IPS-18a (cell line): ENCODE measurements at regions not wholly inside any gene's neighbourhood (a gene's known extent, or its start where the extent isn't known, plus 50 kb on each side); places are given as distances from the start of the nearest gene placed in this dataset.

ENCODE experiments used
- H3K27ac ChIP-seq: one replicate; pipeline ENCODE4 v1.5.1; 2013; ENCODE audit warnings: low read length
- H3K27me3 ChIP-seq: one replicate; pipeline ENCODE4 v1.6.1; 2013; ENCODE audit warnings: mild to moderate bottlenecking, low read length; ENCODE audit not compliant: control insufficient read depth, insufficient read depth
- H3K36me3 ChIP-seq: one replicate; pipeline ENCODE4 v1.6.1; 2013; ENCODE audit warnings: low read depth, low read length; ENCODE audit not compliant: control insufficient read depth
- H3K4me1 ChIP-seq: one replicate; pipeline ENCODE4 v1.6.1; 2013; ENCODE audit warnings: low read depth, low read length; ENCODE audit not compliant: control insufficient read depth
- H3K4me3 ChIP-seq: one replicate; pipeline ENCODE4 v1.5.1; 2013; ENCODE audit warnings: low read length
- H3K9ac ChIP-seq: one replicate; pipeline ENCODE4 v1.6.1; 2013; ENCODE audit warnings: mild to moderate bottlenecking, low read length, moderate library complexity
- H3K9me3 ChIP-seq: one replicate; pipeline ENCODE4 v1.6.1; 2013; ENCODE audit warnings: low read depth, low read length; ENCODE audit not compliant: control insufficient read depth

DNA sequence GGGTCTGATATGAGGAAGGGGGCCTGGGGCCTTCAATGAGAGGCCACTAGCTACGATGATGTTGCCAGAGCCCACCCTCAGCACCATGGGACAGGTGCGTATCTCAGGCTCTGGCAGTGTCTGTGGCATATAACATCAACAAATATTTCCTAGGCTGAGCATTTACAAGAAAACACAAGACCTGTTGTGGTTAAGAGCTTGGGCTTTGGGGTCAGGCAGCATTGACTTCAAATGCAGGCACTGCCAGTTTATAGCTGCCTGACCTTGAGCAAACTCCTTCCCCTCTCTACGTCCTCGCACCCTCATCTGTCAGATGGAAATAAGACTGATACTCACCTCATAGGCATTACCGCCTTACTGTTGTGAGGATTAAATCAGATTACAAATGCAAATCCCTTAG lies 156.0 kb downstream of the KATNAL1 start:
- Histone ChIP-seq H3K9me3 (no peaks in the 10 kb centered on the region), H3K27me3 (no peaks in the 10 kb centered on the region), H3K4me1 (no peaks in the 10 kb centered on the region), H3K27ac (no peak overlapping the region), H3K4me3 (no peak overlapping the region), H3K36me3 (no peaks in the 10 kb centered on the region), H3K9ac (no peak overlapping the region)

DNA sequence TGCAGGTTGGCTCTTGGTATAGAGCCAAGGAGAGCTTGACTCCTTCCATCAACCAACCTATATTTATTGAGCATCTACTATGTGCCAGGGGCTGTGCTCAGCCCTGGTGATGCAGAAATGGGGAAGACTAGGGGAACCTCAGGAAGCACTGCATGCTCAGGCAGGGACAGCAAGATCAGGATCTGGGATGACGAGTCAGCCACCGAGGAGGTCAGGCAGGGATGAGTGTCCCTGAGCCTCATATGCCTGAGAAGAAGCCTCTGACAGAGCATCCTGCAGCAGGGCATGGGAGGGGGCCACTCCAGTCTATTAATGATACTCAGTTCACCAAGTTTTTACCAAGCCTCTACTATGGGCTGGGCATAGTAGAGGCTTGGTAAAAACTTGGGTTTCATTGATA lies 158.1 kb downstream of the KATNAL1 start:
- H3K4me1 ChIP-seq: no peaks in the 10 kb centered on the region
- H3K9ac ChIP-seq: no peak overlapping the region
- no peak overlapping the region for H3K27ac ChIP-seq
- no peaks in the 10 kb centered on the region for H3K27me3 ChIP-seq
- H3K4me3 ChIP-seq: no peak overlapping the region
- H3K36me3 ChIP-seq: no peaks in the 10 kb centered on the region
- no peaks in the 10 kb centered on the region for H3K9me3 ChIP-seq

DNA sequence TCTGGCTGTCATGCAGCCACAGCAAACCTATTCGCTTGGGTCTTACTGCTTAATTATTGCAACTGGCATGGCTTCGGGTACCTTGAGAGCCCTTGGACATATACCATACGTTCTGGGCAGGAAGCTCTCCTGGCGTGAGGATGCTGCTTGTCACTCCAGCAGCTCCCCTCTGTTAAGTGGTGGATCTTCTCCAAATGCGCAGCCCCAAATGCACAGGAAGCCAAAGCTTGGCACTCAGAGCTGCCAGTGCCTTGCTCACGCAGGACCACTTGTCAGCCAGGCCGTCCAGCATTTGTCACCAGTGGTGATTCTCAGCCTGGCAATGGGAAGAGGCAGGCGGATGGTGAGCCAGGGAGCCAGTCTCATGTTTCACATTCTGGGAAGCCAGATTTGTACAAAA lies 158.6 kb downstream of the KATNAL1 start:
- H3K27ac ChIP-seq: no peak overlapping the region
- no peaks in the 10 kb centered on the region for H3K4me1 ChIP-seq
- no peaks in the 10 kb centered on the region for H3K36me3 ChIP-seq
- H3K27me3 ChIP-seq: no peaks in the 10 kb centered on the region
- H3K9ac ChIP-seq: no peak overlapping the region
- no peaks in the 10 kb centered on the region for H3K9me3 ChIP-seq
- no peak overlapping the region for H3K4me3 ChIP-seq

DNA sequence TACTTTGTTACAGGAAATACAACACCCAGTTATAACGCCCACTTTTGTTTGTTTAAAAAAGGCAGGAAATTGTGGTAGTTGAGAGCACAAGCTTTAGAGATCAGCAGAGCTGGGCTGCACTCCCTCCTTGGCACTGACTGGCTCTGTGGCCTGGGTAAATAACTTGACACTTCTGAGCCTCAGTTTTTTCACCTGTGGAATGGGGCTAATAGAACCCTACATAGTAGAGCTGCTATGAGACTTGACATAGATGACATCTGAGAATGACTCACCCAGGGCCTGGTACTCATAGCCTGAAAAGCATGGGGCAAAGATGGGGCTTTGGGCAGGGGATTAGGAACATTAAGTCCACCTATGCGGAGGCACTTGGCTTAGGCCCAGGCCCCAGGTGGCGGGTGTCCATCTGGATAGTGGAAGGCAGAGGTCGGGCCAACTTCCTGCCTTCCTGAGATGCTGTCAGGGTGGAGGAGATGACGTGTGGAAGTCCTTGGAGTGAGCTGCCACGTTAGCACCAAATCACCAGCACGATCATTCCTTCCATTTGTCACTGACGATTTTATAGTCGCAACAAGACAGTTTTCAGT lies 159.1 kb downstream of the KATNAL1 start:
- Histone ChIP-seq H3K36me3 (no peaks in the 10 kb centered on the region), H3K27ac (no peak overlapping the region), H3K9ac (no peak overlapping the region), H3K4me1 (no peaks in the 10 kb centered on the region), H3K9me3 (no peaks in the 10 kb centered on the region), H3K27me3 (no peaks in the 10 kb centered on the region), H3K4me3 (no peak overlapping the region)

DNA sequence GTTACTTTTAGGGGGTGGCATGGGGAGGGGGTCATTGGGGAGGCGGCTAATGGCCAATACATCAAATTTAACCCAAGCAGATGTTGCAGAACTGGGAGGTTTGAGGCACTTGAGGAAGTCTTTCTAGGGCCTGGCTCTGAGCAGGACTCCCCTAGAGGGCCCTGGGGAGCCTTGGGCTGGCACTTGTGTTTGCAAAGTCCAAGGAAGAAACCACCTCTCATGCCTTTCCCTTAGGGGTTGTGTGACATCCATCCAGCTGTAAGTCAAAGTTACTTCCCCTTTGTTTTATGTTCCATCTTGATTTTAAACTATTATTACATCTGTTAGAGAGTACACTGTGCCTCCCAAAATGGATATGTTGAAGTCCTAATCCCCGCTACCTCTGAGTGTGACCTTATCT lies 159.9 kb downstream of the KATNAL1 start:
- Histone ChIP-seq H3K36me3 (no peaks in the 10 kb centered on the region), H3K4me1 (no peaks in the 10 kb centered on the region), H3K4me3 (no peak overlapping the region), H3K9me3 (no peaks in the 10 kb centered on the region), H3K27ac (no peak overlapping the region), H3K27me3 (no peaks in the 10 kb centered on the region), H3K9ac (no peak overlapping the region)

DNA sequence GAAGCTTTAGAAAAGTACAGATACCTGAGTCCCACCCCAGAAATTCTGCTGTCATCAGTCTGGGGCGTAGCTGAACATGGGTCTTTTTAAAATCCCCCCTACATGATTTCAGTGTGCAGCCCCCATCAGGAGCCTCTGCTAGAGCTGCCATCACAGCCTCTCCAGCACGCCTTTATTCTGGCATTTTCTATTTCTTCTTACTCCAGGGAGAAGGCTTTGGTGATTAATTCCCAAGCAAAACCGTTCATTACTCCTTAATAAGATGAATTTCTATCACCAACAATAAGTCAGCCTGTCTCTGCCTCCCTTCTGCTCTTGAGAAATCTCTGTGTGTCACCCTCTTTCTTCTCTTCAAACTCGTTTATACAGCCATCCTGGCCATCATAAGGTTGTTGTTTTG lies 160.3 kb downstream of the KATNAL1 start:
- H3K9ac ChIP-seq: no peak overlapping the region
- no peak overlapping the region for H3K27ac ChIP-seq
- H3K9me3 ChIP-seq: no peaks in the 10 kb centered on the region
- no peak overlapping the region for H3K4me3 ChIP-seq
- no peaks in the 10 kb centered on the region for H3K36me3 ChIP-seq
- no peaks in the 10 kb centered on the region for H3K27me3 ChIP-seq
- H3K4me1 ChIP-seq: no peaks in the 10 kb centered on the region

DNA sequence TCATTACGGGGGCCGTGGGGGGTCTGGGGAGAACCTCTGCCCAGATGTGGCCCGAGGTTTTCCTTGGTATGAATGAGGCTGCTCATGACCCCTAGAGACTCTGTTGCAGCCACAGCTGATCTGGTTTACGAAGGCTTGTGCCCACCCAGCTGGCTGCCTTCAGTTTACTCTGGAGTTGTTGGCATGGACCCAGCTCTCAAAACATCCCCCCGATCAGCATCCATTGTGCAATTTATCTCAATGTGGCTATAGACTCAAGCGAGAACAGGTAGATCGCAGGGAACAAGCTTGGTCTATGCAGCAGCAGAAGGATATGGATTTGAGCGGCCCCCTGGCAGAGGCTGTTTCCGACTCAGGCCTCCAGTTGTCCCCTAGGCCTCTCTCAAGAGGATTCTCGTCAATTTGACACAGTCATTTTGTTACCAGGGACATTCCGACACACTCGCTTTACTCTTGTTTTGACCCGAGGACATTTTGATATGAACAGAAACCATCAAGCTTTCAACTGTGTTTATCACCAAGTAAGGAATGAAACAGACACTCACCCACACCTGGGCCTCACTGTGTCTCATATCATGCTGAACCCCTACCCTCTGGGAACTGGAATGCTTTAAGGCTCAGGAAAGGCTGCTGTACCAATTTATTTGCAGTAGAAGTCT lies 161.5 kb downstream of the KATNAL1 start:
- no peak overlapping the region for H3K4me3 ChIP-seq
- H3K9ac ChIP-seq: no peak overlapping the region
- no peaks in the 10 kb centered on the region for H3K4me1 ChIP-seq
- no peak overlapping the region for H3K27ac ChIP-seq
- no peaks in the 10 kb centered on the region for H3K27me3 ChIP-seq
- no peaks in the 10 kb centered on the region for H3K36me3 ChIP-seq
- H3K9me3 ChIP-seq: no peaks in the 10 kb centered on the region

DNA sequence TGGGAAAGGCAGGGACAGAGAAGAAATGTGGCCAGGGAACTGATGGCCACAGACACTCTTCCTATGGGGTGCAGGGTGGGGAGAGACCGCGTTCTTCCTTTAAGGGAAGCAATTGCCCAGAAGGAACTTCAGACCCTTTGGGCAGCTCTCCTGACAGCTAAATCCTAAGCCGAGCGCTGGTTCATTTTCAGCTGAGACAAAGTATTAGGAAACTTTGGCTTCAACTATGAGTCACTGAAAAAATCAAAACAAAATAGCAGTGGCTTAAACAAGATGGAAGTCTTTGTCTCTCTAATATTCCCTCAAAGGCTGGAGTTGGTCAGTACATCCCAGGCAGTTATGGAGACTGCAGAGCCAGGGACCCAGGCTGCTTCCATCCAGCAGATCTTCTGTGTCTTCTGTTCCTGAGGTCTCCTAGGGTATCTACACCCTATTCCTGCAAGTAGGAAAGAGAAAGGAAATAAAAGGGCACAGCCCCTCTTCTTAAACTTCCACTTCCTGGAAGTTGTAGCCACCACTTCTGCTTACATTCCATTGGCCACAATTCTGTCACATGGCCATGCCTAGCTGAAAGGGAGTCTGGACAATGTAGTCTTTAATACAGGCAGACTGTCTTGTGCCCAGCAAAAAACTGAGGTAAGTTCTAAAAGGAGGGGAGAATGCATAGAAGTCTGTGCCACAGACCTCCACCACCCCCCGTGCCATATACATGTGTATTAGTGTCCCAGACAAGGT lies 163.5 kb downstream of the KATNAL1 start:
- Histone ChIP-seq H3K4me3 (no peak overlapping the region), H3K36me3 (no peaks in the 10 kb centered on the region), H3K9ac (no peak overlapping the region), H3K9me3 (no peaks in the 10 kb centered on the region), H3K27me3 (no peaks in the 10 kb centered on the region), H3K4me1 (no peaks in the 10 kb centered on the region), H3K27ac (no peak overlapping the region)

DNA sequence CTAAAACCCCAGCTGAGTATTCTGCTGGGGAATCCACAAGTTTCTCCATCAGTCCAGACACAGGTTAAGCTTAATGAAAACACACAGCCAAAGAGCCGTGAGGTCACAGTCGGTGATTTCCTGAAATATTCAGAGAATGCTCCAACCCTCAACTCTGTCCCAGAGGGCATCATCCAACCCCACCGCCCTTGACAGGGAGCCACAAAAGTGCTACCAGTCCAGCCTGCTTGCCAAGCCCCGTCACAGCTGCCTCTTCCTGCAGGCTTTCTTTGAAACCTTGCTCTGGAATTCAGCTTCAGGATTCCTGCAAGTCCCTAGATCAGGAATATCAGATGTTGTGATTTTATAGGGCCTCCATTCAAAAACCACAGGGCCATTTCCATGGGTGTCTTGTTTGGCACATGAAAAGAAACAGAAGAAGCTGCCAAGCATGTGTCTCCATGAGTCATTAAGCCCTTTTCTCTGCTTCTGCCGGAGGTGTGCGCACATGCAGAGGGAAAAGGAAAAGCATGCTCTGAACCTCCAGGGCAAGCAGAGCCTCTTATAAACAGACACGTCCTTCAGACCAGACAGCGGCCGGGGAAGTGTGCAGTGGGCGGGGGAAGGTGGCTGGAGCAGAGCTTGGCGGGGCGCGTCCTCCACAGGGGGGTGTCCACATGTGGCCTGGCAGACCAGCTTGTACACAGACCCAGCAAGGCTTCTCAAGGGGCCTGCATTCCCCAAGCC lies 164.7 kb downstream of the KATNAL1 start:
- Histone ChIP-seq H3K9me3 (no peaks in the 10 kb centered on the region), H3K36me3 (no peaks in the 10 kb centered on the region), H3K9ac (no peak overlapping the region), H3K4me1 (no peaks in the 10 kb centered on the region), H3K4me3 (no peak overlapping the region), H3K27me3 (no peaks in the 10 kb centered on the region), H3K27ac (no peak overlapping the region)

DNA sequence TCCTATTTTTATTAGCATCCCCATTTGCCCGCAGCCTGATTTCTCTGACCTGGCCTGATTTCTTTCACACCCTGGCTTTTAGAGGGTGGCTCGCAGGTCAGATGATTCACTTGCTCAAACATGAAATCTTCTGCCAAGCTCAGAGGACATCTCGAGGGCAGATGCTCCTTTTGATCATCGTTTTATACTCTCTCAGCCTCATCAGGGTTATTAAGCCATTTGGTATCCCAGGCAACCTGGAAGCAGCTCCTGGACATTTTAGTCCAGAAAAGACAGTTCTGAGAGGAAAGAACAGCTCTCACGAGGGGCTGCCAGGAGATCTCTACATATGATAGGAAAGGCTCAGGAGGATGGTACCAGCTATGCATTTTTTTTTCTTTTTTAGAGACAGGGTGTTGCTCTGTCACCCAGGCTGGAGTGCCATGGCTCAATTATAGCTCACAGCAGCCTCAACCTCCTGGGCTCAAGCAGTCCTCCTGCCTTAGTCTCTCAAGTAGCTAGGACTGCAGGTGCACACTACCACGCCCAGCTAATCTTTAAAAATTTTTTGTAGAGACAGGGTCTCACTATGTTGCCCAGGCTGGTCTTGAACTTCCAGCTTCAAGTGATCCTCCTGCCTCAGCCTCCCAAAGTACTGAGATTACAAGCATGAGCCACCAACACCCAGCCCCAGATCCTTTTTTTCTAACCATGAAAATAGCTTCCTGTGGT lies 165.4 kb downstream of the KATNAL1 start:
- Histone ChIP-seq H3K27me3 (no peaks in the 10 kb centered on the region), H3K27ac (no peak overlapping the region), H3K36me3 (no peaks in the 10 kb centered on the region), H3K9ac (no peak overlapping the region), H3K4me1 (no peaks in the 10 kb centered on the region), H3K9me3 (no peaks in the 10 kb centered on the region), H3K4me3 (no peak overlapping the region)

DNA sequence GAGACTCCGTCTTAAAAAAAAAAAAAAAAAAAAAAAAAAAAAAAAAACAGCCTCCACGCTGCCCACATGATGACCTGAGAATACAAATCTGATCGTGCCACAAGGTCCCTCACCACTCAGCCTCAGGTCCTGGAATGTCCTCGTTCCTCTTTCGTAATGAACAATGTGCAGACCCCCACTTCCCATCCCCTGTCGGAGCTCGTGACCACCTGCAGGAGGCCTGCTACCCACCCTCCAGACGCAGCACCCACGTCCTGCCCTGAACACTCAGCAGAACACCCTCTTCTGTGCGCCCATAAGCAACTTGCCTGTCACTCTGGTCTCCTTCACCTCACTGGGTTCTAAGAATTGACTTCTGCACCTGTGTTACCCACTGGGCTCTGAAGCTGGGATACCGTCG lies 166.4 kb downstream of the KATNAL1 start:
- H3K9me3 ChIP-seq: no peaks in the 10 kb centered on the region
- H3K4me3 ChIP-seq: no peak overlapping the region
- no peaks in the 10 kb centered on the region for H3K4me1 ChIP-seq
- no peaks in the 10 kb centered on the region for H3K36me3 ChIP-seq
- no peak overlapping the region for H3K9ac ChIP-seq
- no peak overlapping the region for H3K27ac ChIP-seq
- no peaks in the 10 kb centered on the region for H3K27me3 ChIP-seq
